H9 (cell line): ENCODE measurements at regions not wholly inside any gene's neighbourhood (a gene's known extent, or its start where the extent isn't known, plus 50 kb on each side); places are given as distances from the start of the nearest gene placed in this dataset.
A peak's percentile ranks its signal among the peaks of the same experiment; 100 is the strongest.

Experiments
- DNase-seq: peaks from one replicate; pipeline ENCODE4 v3.0.0-alpha.2; 2017
- H2AFZ ChIP-seq: one replicate; pipeline ENCODE4 v1.6.1; 2013; ENCODE audit warnings: mild to moderate bottlenecking, low read length, control low read depth, moderate library complexity
- H2AK5ac ChIP-seq: 2 replicates; pipeline ENCODE4 v1.6.1; 2013; ENCODE audit warnings: low read length, control low read depth, mixed read lengths; ENCODE audit not compliant: insufficient read length
- H2BK120ac ChIP-seq: one replicate; pipeline ENCODE4 v1.6.1; 2013; ENCODE audit warnings: low read depth, mild to moderate bottlenecking, low read length, control low read depth, inconsistent platforms; ENCODE audit not compliant: poor library complexity, severe bottlenecking
- H2BK12ac ChIP-seq: 2 replicates; pipeline ENCODE4 v1.6.1; 2013; ENCODE audit warnings: low read length, control low read depth, mixed read lengths, low read depth; ENCODE audit not compliant: insufficient read length
- H2BK15ac ChIP-seq: 2 replicates; pipeline ENCODE4 v1.6.1; 2013; ENCODE audit warnings: low read depth, low read length, control low read depth
- H2BK20ac ChIP-seq: one replicate; pipeline ENCODE4 v1.6.1; 2013; ENCODE audit warnings: low read depth, mild to moderate bottlenecking, low read length, control low read depth, inconsistent platforms; ENCODE audit not compliant: poor library complexity, severe bottlenecking
- H2BK5ac ChIP-seq: 2 replicates; pipeline ENCODE4 v1.6.1; 2013; ENCODE audit warnings: low read length, control low read depth, mixed read lengths; ENCODE audit not compliant: insufficient read length
- H3K14ac ChIP-seq: 2 replicates; pipeline ENCODE4 v1.6.1; 2013; ENCODE audit warnings: low read length, control low read depth; ENCODE audit not compliant: insufficient read depth
- H3K18ac ChIP-seq: 2 replicates; pipeline ENCODE4 v1.6.1; 2013; ENCODE audit warnings: low read depth, mild to moderate bottlenecking, mixed read lengths, low read length, control low read depth; ENCODE audit not compliant: insufficient read length
- H3K23ac ChIP-seq: 2 replicates; pipeline ENCODE4 v1.6.1; 2013; ENCODE audit warnings: low read length, control low read depth, mixed read lengths, low read depth; ENCODE audit not compliant: insufficient read length
- H3K23me2 ChIP-seq: 2 replicates; pipeline ENCODE4 v1.6.1; 2013; ENCODE audit warnings: low read depth, mild to moderate bottlenecking, mixed read lengths, low read length, control low read depth; ENCODE audit not compliant: insufficient read length, poor library complexity, severe bottlenecking
- H3K27ac ChIP-seq: 2 replicates; pipeline ENCODE4 v1.5.1; 2013; ENCODE audit warnings: low read length, control low read depth, mixed read lengths, low read depth; ENCODE audit not compliant: insufficient read length
- H3K27me3 ChIP-seq: 2 replicates; pipeline ENCODE4 v1.6.1; 2013; ENCODE audit warnings: low read length, control low read depth, inconsistent platforms; ENCODE audit not compliant: insufficient read depth
- H3K4ac ChIP-seq: 2 replicates; pipeline ENCODE4 v1.6.1; 2013; ENCODE audit warnings: low read depth, mild to moderate bottlenecking, control low read depth, inconsistent platforms, low read length, moderate library complexity
- H3K4me1 ChIP-seq: 2 replicates; pipeline ENCODE4 v1.6.1; 2013; ENCODE audit warnings: low read length, control low read depth, inconsistent platforms; ENCODE audit not compliant: insufficient read depth
- H3K4me2 ChIP-seq: 2 replicates; pipeline ENCODE4 v1.6.1; 2013; ENCODE audit warnings: low read length, control low read depth, mixed read lengths; ENCODE audit not compliant: insufficient read length, insufficient read depth
- H3K56ac ChIP-seq: 2 replicates; pipeline ENCODE4 v1.6.1; 2013; ENCODE audit warnings: low read depth, mild to moderate bottlenecking, mixed read lengths, low read length, control low read depth; ENCODE audit not compliant: insufficient read length
- H3K79me1 ChIP-seq: 2 replicates; pipeline ENCODE4 v1.6.1; 2013; ENCODE audit warnings: low read depth, mild to moderate bottlenecking, moderate library complexity, low read length, control low read depth, inconsistent platforms; ENCODE audit not compliant: insufficient read depth, poor library complexity, severe bottlenecking
- H3K79me2 ChIP-seq: 2 replicates; pipeline ENCODE4 v1.6.1; 2013; ENCODE audit warnings: low read length, control low read depth, inconsistent platforms; ENCODE audit not compliant: insufficient read depth
- H3K9ac ChIP-seq: 2 replicates; pipeline ENCODE4 v1.6.1; 2013; ENCODE audit warnings: low read length, control low read depth, mixed read lengths; ENCODE audit not compliant: insufficient read length; ENCODE audit errors: extremely low read depth
- H3K9me3 ChIP-seq: one replicate; pipeline ENCODE4 v1.6.1; 2013; ENCODE audit warnings: low read depth, low read length, inconsistent platforms; ENCODE audit not compliant: control insufficient read depth
- H3T11ph ChIP-seq: one replicate; pipeline ENCODE4 v1.6.1; 2013; ENCODE audit warnings: mild to moderate bottlenecking, low read length, control low read depth, inconsistent platforms
- H4K20me1 ChIP-seq: one replicate; pipeline ENCODE4 v1.6.1; 2013; ENCODE audit not compliant: control insufficient read depth, insufficient read length, insufficient read depth
- H4K5ac ChIP-seq: 2 replicates; pipeline ENCODE4 v1.6.1; 2013; ENCODE audit warnings: low read depth, mild to moderate bottlenecking, mixed read lengths, low read length, control low read depth; ENCODE audit not compliant: insufficient read length
- H4K8ac ChIP-seq: replicated peaks from 2 replicates; pipeline ENCODE4 v1.6.1; 2013; ENCODE audit warnings: low read length, control low read depth, mixed read lengths, low read depth; ENCODE audit not compliant: insufficient read length
- H4K91ac ChIP-seq: 2 replicates; pipeline ENCODE4 v1.6.1; 2013; ENCODE audit warnings: low read depth, mild to moderate bottlenecking, moderate library complexity, mixed read lengths, low read length, control low read depth; ENCODE audit not compliant: insufficient read length
- H3K27ac Mint-ChIP-seq, 3 experiments: 2 replicates in 2 of 3; 3 replicates in 1 of 3; pipeline ENCODE4 v1.8.0; 2020 to 2021; ENCODE audit warnings: mixed read lengths in 3 of 3, mild to moderate bottlenecking in 1 of 3, moderate library complexity in 1 of 3
- H3K27me3 Mint-ChIP-seq: 2 replicates; pipeline ENCODE4 v1.8.0; 2021; ENCODE audit warnings: low read depth, mild to moderate bottlenecking, moderate library complexity, mixed read lengths
- H3K36me3 Mint-ChIP-seq, 3 experiments: 2 replicates in 2 of 3; 3 replicates in 1 of 3; pipeline ENCODE4 v1.8.0; 2020 to 2021; ENCODE audit warnings: low read depth in 3 of 3, mixed read lengths in 3 of 3; ENCODE audit not compliant: insufficient read depth in 1 of 3
- H3K4me1 Mint-ChIP-seq, 2 experiments: 2 replicates each; pipeline ENCODE4 v1.8.0; 2020; ENCODE audit warnings: mixed read lengths in 2 of 2
- H3K4me3 Mint-ChIP-seq, 2 experiments: 2 replicates in 1 of 2; 3 replicates in 1 of 2; pipeline ENCODE4 v1.8.0; 2020 to 2021; ENCODE audit warnings: mild to moderate bottlenecking in 2 of 2, mixed read lengths in 2 of 2, moderate library complexity in 1 of 2
- H3K9me3 Mint-ChIP-seq, 2 experiments: 2 replicates in 1 of 2; 3 replicates in 1 of 2; pipeline ENCODE4 v1.8.0; 2020; ENCODE audit warnings: mild to moderate bottlenecking in 2 of 2, mixed read lengths in 2 of 2, moderate library complexity in 1 of 2
- WGBS: extraction: QIAGEN DNeasy Blood & Tissue Kit; methylation state at CpG from one replicate; pipeline ENCODE4 v1.1.7; 2013; ENCODE audit warnings: missing lambda C conversion rate, low lambda C conversion rate, mixed read lengths; ENCODE audit not compliant: insufficient read length; ENCODE audit errors: extremely low coverage; 5-methylcytosine and 5-hydroxymethylcytosine counted together
- TF ChIP-seq, protein P1 (sequence below): fragments of 200-600 bp; sonication (generic); conservative IDR thresholded peaks from 3 replicates; pipeline ENCODE4 v1.8.0; 2021; ENCODE audit warnings: antibody characterized with exemption, mild to moderate bottlenecking

DNA sequence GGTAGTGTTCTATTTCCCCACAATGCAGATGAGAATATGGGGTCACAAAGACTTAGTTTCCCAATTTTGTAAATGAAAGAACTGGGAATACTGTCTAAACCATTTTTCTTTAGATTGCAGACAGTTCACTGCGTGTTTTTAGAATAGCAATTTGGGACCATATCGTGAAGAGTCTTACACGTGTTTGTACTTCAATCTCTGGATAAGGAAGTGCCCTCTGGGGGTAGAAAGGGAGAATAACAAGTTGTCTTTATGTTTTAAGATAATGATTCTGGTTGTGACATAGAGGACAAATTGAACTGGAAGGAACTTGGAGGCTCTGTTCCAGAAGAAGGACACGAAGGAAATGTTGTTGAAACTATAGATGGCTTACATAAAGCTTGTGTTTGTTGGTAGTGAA, 457.7 kb downstream of the CBLN2 start:
- H3K79me1 ChIP-seq: no peaks in the 10 kb centered on the region
- H3K36me3 Mint-ChIP-seq: peaks cover 0 to 6% (median 0%) of the 10 kb centered on the region in 3 experiments; a peak in 1 of 7 replicates
- no peak overlapping the region for H3K4ac ChIP-seq
- H3K23ac ChIP-seq: no peak overlapping the region
- peaks cover 13 to 15% of the 10 kb centered on the region in 2 experiments for H3K4me1 Mint-ChIP-seq
- no peak overlapping the region for H3K14ac ChIP-seq
- no peak overlapping the region for H2AFZ ChIP-seq
- DNase-seq: no peak
- H3K18ac ChIP-seq: no peak overlapping the region
- H3K4me1 ChIP-seq: no peaks in the 10 kb centered on the region
- no peak overlapping the region for H2BK15ac ChIP-seq
- H3K27ac ChIP-seq: no peak overlapping the region
- H4K91ac ChIP-seq: no peak overlapping the region
- no peak overlapping the region for H2BK12ac ChIP-seq
- no peak overlapping the region for H3K27ac Mint-ChIP-seq
- H2BK20ac ChIP-seq: no peak overlapping the region
- TF ChIP-seq, protein P1, sequence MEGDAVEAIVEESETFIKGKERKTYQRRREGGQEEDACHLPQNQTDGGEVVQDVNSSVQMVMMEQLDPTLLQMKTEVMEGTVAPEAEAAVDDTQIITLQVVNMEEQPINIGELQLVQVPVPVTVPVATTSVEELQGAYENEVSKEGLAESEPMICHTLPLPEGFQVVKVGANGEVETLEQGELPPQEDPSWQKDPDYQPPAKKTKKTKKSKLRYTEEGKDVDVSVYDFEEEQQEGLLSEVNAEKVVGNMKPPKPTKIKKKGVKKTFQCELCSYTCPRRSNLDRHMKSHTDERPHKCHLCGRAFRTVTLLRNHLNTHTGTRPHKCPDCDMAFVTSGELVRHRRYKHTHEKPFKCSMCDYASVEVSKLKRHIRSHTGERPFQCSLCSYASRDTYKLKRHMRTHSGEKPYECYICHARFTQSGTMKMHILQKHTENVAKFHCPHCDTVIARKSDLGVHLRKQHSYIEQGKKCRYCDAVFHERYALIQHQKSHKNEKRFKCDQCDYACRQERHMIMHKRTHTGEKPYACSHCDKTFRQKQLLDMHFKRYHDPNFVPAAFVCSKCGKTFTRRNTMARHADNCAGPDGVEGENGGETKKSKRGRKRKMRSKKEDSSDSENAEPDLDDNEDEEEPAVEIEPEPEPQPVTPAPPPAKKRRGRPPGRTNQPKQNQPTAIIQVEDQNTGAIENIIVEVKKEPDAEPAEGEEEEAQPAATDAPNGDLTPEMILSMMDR: peak; percentile 72
- no peak overlapping the region for H2BK120ac ChIP-seq
- no peak overlapping the region for H3T11ph ChIP-seq
- H3K4me2 ChIP-seq: no peak overlapping the region
- no peaks in the 10 kb centered on the region for H3K27me3 ChIP-seq
- no peaks in the 10 kb centered on the region for H3K79me2 ChIP-seq
- H3K9me3 ChIP-seq: no peaks in the 10 kb centered on the region
- whole genome bisulfite sequencing: no CpG with 5 or more reads among the region's 4 CpGs
- H3K23me2 ChIP-seq: no peaks in the 10 kb centered on the region
- H3K9me3 Mint-ChIP-seq: peaks cover 3% of the 10 kb centered on the region in 2 experiments; a peak in 2 of 5 replicates
- H4K8ac ChIP-seq: no peak overlapping the region
- no peak overlapping the region for H2AK5ac ChIP-seq
- H3K56ac ChIP-seq: no peak overlapping the region
- no peak overlapping the region for H2BK5ac ChIP-seq
- no peaks in the 10 kb centered on the region for H4K20me1 ChIP-seq
- no peak overlapping the region for H4K5ac ChIP-seq
- H3K27me3 Mint-ChIP-seq: peaks cover 15% of the 10 kb centered on the region
- no peak overlapping the region for H3K9ac ChIP-seq
- H3K4me3 Mint-ChIP-seq: no peak overlapping the region
